GM12872 (cell line): ENCODE measurements at regions not wholly inside any gene's neighbourhood (a gene's known extent, or its start where the extent isn't known, plus 50 kb on each side); places are given as distances from the start of the nearest gene placed in this dataset.

Experiments
- CTCF ChIP-seq: IDR thresholded peaks from 3 replicates; pipeline ENCODE4 v1.5.1; 2011; ENCODE audit warnings: low read depth, mild to moderate bottlenecking, low read length, moderate library complexity; ENCODE audit not compliant: insufficient read depth

GRCh38 chr18:73552171-73552570 lies 595.5 kb downstream of the FBXO15 start:
- no peak for TF ChIP-seq CTCF

GRCh38 chr18:73551211-73551610 lies 596.4 kb downstream of the FBXO15 start:
- no peak for TF ChIP-seq CTCF

- no peak for TF ChIP-seq CTCF
Measured at GRCh38 chr18:73549236-73549635, 598.4 kb downstream of the FBXO15 start.

- no peak for TF ChIP-seq CTCF
Measured at GRCh38 chr18:73545472-73545871, 602.2 kb downstream of the FBXO15 start.

GRCh38 chr18:73544617-73545016 lies 603.0 kb downstream of the FBXO15 start:
- TF ChIP-seq CTCF: no peak

GRCh38 chr18:73544032-73544431 lies 603.6 kb downstream of the FBXO15 start:
- no peak for TF ChIP-seq CTCF

GRCh38 chr18:73535990-73536389 lies 611.6 kb downstream of the FBXO15 start:
- no peak for TF ChIP-seq CTCF

- no peak for TF ChIP-seq CTCF
Measured at GRCh38 chr18:73535189-73535588, 612.4 kb downstream of the FBXO15 start.
